ENCODE measurements at regions not wholly inside any gene's neighbourhood (a gene's known extent, or its start where the extent isn't known, plus 50 kb on each side); places are given as distances from the start of the nearest gene placed in this dataset.
A peak's percentile ranks its signal among the peaks of the same experiment; 100 is the strongest.
"Not testable (repeated sequence)": the region's sequence is repeated elsewhere in the genome, so short reads cannot be mapped to it uniquely, and the experiment has no call there.

DNA sequence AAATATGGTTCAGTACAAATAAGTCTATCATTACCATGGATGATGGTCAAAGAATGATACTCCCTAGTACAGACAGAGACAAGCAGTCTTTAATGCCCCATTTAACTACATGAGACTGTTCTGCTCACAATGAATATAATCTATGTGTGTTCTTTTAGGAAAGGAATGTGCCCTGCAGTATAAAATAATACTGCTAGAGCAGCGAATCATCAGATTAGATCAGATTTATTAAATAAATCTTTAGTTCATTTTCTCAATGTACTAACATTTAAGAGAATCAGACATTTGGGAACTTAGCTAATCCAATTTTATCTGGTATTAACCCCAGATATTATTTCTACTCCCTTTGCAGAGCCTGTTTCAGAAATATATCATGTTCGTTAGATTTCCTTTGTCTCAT is 272.0 kb upstream of the GCFC2 start:
- DNase-seq, result no peak

DNA sequence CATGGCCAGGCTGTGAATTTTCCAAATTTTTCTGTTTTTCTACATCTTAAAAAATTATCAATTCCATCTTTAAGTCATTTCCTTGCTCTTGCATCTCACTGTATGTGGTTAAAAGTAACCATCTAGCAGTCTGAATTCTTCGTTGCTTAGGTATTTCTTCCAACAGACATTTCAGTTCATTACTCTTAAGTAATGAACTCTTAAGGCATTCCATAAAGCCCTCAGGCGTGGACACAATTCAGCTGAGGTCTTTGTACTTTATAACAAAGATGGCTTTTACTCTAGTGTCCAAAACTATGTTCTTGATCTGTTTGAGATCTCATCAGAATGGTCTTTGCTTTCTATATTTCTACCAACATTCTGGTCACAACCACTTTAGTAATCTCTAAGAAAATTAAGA is 253.9 kb upstream of the GCFC2 start:
- no peak for DNase-seq

DNA sequence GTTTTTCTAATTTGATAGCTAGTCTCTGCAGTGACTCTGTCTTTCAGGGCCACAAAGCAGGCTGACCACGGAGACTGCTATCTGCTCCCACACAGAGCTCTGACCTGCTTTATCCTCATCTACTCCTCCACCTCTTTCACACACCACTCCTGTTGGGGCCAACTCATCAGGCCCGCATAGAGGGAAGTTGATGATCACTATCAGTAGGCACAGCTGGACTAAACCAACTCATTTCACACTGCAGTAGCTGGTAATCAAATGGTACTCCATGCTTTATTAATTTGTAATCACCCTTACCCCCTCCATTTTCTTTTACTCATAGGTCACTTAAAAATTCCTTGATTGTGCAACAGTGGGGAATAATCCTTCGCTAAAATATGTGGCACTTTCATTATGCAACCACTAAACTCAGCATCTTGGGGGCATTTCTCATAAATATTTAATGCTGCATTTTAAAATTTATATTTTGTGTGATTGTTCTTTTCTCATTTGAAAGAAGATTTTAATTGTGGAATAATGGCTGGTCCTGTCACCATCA is 249.8 kb upstream of the GCFC2 start:
- DNase-seq, result no peak

DNA sequence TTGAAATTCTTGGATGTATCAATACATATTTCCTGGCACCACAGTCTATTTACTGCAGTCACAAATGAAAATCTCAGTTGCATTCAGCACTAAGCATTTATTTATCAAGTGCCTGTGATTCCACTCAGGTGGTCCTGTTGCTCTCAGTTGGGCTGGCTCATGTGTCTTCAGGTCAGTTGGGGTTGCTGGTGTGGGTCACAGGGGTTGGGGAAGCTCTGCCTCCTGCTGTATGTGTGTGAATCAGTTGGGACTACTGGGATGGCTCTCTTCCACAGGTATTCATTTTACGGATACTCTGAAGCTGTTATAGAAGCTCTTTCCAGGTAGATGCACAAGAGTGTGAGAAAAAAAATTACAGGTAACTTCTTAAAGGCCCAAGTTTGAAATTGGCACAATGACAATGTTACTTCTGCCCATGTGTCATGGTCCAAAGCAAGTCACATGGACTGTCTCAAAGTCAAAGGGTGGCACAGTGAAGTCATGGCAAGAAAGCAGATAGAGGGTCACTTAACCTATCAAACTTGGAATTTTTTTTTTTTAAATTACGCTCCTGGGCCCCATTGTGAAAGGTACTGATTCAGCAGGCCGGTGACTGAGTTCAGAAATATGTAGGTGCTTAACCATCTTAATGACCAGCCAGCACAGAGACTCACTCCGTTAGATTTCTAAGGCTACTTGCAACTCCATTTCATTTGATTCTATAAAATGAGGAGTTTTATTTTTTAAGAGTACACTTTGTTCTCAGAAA is 249.2 kb upstream of the GCFC2 start:
- DNase-seq, result no peak

GRCh38 chr2:75954761-75955160 is 244.0 kb upstream of the GCFC2 start:
- DNase-seq, result no peak

DNA sequence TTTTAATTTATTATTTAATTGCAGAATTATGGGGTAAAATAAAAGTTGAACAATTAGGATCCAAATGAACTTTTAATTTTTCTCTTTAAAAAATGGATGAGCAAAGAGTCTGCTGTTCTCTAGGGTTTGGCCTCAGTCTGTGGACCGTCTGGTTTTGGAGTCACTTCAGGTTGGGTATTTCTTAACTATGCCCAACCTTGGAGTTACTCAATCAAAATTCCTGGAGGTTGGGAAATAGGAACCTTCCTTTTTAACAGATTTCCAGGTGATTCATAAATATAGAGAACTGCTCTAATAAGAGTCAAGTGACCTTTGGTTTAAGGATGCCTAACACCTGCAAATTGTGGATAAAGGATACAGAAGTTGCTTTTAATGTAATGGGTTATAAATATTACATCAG is 241.5 kb upstream of the GCFC2 start:
- DNase-seq, result no peak

GRCh38 chr2:75949385-75950030 is 238.8 kb upstream of the GCFC2 start:
- no peak for DNase-seq

GRCh38 chr2:75936311-75936710 is 225.6 kb upstream of the GCFC2 start:
- DNase-seq, result no peak

DNA sequence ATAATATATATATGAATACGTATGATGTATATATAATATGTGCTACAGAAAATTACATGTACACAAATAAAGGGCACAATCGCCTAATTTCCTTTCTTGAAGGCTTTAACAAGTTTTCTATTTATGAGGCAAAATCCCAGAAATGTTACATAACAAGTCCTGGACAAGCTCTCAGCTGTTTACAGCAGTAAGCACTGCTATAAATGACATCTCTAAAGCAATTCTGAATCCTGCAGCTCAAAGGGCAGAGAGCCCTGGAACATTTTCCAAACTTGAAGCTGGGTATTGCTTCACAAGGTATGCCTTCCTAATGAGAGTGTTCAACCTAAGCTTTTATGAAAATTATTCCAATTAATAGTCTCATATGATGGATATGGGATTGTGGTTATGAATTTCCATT is 222.3 kb upstream of the GCFC2 start:
- no peak for DNase-seq

DNA sequence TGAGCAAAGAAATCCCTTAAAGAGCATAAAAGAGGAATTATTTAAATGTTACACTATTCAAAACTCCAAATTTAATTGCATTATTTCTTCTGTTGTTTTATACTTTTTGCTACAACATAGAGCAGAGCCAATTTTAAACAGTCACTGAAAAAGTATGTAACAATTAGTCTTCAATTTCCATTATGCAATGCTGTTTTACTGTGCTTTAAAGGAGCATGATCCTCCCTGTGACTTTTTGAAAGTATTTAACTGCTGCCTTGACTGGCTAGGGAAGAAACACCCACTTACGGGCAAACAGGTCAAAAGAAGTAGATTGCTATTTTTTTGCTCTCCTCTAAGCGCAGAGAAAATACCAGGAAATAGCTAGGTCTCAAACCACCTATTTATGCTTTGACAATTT is 217.4 kb upstream of the GCFC2 start:
- DNase-seq, result no peak

DNA sequence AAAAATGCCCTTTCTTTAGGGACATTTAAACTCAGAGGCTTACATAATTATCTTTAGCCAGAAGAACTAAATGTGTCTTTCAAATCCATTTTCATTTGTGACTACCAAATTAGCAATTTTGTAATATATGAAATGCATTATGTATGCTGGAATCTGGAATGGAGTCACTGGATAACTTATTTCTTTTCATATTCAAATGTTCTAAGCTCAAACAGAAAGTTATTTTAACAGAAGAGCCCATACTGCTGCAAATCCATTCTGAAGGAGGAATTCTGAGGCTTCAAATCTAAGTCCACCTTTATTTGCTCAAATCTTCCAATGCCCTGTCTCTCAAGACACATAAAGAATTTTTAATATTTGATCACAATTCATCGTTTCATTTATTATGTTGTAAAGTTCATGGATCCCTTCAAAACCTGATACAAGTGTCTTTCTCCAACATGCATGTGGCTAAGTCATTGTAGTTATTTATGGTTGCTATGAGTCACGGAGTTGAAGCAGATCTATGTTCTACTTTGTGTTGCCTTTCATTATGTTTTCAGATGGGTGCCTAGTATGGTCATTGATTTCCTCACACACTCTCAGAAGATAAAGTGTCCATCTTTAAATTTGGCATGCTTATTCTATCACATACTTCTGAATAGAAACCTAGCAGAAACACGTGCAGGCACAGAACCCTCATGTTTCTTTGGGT is 214.8 kb upstream of the GCFC2 start:
- DNase-seq, result no peak

- DNase-seq, result no peak
Measured at GRCh38 chr2:75922191-75922590, 211.5 kb upstream of the GCFC2 start.

DNA sequence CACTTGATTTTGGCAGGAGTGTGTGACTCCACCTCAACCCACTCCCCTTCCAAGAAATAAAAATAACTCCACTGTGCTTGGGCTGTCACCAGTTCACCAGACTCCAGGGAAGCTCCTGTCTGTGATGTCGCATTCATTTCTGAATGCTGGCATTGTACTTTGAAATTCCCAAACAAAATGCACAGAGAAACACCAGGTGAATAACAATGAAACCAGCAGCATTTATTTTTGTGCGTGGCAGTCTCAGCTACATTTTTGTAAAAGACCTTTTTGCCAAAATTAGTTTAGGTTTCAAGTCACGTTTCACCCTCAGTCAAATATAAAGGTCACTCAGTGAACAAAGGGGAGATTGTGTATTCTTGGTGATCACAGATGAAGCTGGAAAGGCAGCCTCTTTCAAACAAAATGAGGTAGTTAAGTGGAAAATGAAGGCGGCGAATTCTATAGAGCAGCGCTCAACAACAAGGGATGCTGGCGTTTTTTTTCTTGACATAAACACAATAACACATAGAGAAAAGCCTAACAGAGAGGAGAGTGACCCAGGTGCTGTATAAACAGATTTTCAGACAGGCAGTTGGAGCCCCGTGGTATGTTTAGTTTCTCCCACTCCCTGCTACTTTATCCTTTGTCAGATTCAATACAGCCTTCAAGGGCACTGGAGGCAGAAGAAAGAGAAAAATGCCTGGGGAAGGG is 210.3 kb upstream of the GCFC2 start:
- DNase-seq, result no peak

DNA sequence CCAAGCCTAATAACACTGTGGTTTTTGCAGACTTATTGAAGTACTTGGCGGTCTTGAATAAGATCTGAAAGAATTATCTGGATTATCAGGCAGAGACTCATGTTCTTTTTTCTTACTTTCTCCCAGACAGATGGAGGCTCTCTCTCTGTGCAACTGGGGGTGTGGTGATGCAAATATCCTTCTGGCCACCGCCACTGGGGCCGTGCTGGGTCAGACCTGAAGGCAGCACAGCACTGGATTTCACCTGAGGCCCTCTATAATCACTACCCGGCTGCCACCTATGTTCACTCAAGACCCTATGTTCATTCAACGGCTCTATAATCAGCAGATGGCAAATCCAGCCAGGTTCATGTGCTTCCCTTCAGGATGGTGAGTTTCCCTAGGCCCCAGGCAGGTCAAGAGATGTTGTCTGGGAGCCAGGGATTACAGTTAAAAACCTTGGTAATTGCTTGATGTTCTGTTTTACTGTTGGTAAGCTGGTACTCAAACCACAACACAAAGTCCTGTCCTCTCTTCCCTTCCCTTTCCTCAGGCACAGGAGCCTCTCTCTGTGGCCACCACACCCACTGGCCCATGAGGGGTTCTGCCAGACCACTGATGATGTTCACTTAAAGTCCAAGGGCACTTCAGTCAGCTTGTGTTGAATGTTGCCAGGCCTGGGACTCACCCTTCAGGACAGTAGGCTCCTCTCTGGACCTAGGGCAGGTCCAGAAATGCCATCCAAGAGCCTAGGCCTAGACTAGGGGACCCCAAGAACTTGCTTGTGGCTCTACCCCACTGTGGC is 205.3 kb upstream of the GCFC2 start:
- DNase-seq, result no peak

- DNase-seq, result peak; percentile 21
Measured at GRCh38 chr2:75896779-75897366, 186.2 kb upstream of the GCFC2 start.

DNA sequence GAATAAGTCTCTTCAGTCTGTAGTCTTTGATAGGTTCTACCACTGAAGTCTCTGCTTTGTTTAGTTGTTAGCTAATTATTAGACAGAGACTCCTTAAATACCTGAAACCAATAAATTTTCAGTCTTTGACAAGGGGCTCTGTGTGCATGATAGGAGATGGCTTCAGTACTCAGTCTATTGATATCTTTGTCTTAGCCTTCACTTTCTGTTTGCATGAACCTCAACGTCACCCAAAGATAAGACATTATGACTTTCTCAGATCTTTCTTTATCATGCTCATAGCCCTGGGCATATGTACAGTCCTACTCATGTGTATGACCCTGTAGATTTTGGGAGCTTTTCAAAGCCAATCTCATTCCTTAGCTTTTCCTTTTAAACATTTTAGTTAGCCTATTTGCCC is 183.5 kb upstream of the GCFC2 start:
- DNase-seq, result no peak

GRCh38 chr2:75892490-75892889 is 181.8 kb upstream of the GCFC2 start:
- no peak for DNase-seq

- DNase-seq, result no peak
Measured at GRCh38 chr2:75882530-75882929, 171.8 kb upstream of the GCFC2 start.

- DNase-seq, result not testable (repeated sequence)
Measured at GRCh38 chr2:75875606-75876005, 164.9 kb upstream of the GCFC2 start.

GRCh38 chr2:75871762-75872614 is 161.3 kb upstream of the GCFC2 start:
- not testable (repeated sequence) for DNase-seq

GRCh38 chr2:75870651-75871137 is 160.0 kb upstream of the GCFC2 start:
- DNase-seq, result no peak
